ENCODE measurements at regions not wholly inside any gene's neighbourhood (a gene's known extent, or its start where the extent isn't known, plus 50 kb on each side); places are given as distances from the start of the nearest gene placed in this dataset.

DNA sequence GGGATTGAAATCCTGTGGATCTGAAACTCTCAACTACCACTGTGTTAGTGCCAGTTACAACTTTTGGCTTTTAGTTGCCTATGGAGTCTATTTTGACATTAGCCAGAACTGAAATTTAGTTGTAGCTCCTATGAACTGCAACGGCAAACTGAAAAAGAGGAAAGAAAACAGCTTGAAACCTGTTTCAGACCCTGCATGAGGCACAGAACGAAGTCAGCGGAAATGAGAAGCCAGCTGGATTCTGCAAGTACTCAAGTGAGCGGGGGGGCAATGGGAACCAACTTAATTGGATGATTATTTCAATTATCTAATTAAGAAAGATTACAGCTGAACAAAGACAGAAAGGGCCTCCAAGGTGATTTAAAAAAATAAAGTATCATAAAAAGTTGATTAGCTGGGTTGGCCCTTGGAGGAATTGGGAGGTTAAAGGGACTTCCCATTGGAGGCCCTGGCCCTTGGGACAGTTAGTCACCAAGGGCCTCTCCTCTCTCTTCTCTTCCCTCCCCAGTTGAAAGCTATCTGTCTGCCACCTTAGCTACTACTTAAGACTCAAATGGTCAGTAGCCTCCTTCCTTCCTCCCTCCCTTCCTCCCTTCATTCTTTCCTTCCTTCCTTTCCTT lies 352.1 kb downstream of the SHQ1 start:
- no peak for DNase-seq
- 92 to 100% methylated on average over 1 to 3 of the region's 4 CpGs for WGBS, 2 experiments (ENCODE audit: insufficient coverage in 1 of 2, insufficient read length in 1 of 2)
- H3K27me3 Mint-ChIP-seq (ENCODE audit: insufficient read depth), result peaks cover 3% of the 10 kb centered on the region
- H3K36me3 ChIP-seq (ENCODE audit: control insufficient read depth, insufficient read depth, low read length), result no peaks in the 10 kb centered on the region
- H3K9me3 Mint-ChIP-seq, result peaks cover 8% of the 10 kb centered on the region
- H3K27ac ChIP-seq (ENCODE audit: low read depth, low read length), result no peak overlapping the region
- no peaks in the 10 kb centered on the region for H3K27me3 ChIP-seq (ENCODE audit: control insufficient read depth, insufficient read depth, low read length, poor library complexity, severe bottlenecking)
- no peaks in the 10 kb centered on the region for H3K4me1 ChIP-seq (ENCODE audit: control insufficient read depth, insufficient read depth, low read length)
- no peak overlapping the region for H3K27ac Mint-ChIP-seq
- peaks cover 9% of the 10 kb centered on the region for H3K9me3 ChIP-seq (ENCODE audit: control insufficient read depth, low read length)
- peaks cover 4% of the 10 kb centered on the region for H3K4me1 Mint-ChIP-seq
- no peak overlapping the region for H3K4me3 ChIP-seq (ENCODE audit: low read length)
- no peak overlapping the region for H3K4me3 Mint-ChIP-seq
- no peaks in the 10 kb centered on the region for H3K36me3 Mint-ChIP-seq (ENCODE audit: low read depth)
- TF ChIP-seq, protein P1, sequence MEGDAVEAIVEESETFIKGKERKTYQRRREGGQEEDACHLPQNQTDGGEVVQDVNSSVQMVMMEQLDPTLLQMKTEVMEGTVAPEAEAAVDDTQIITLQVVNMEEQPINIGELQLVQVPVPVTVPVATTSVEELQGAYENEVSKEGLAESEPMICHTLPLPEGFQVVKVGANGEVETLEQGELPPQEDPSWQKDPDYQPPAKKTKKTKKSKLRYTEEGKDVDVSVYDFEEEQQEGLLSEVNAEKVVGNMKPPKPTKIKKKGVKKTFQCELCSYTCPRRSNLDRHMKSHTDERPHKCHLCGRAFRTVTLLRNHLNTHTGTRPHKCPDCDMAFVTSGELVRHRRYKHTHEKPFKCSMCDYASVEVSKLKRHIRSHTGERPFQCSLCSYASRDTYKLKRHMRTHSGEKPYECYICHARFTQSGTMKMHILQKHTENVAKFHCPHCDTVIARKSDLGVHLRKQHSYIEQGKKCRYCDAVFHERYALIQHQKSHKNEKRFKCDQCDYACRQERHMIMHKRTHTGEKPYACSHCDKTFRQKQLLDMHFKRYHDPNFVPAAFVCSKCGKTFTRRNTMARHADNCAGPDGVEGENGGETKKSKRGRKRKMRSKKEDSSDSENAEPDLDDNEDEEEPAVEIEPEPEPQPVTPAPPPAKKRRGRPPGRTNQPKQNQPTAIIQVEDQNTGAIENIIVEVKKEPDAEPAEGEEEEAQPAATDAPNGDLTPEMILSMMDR (conservative IDR thresholded peaks at IDR 0.05), result no peak
- H3K9ac ChIP-seq (ENCODE audit: extremely low read depth, low read length, poor library complexity, severe bottlenecking), result no peak overlapping the region

GRCh38 chr3:72494626-72495025 lies 353.6 kb downstream of the SHQ1 start:
- Histone ChIP-seq H3K9ac (ENCODE audit: extremely low read depth, low read length, poor library complexity, severe bottlenecking) (no peak overlapping the region), H3K27ac (ENCODE audit: low read depth, low read length) (no peak overlapping the region), H3K27me3 (ENCODE audit: control insufficient read depth, insufficient read depth, low read length, poor library complexity, severe bottlenecking) (no peaks in the 10 kb centered on the region), H3K9me3 (ENCODE audit: control insufficient read depth, low read length) (peaks cover 9% of the 10 kb centered on the region), H3K36me3 (ENCODE audit: control insufficient read depth, insufficient read depth, low read length) (no peaks in the 10 kb centered on the region), H3K4me1 (ENCODE audit: control insufficient read depth, insufficient read depth, low read length) (no peaks in the 10 kb centered on the region), H3K4me3 (ENCODE audit: low read length) (no peak overlapping the region)
- H3K36me3 Mint-ChIP-seq (ENCODE audit: low read depth), result no peaks in the 10 kb centered on the region
- H3K4me1 Mint-ChIP-seq, result peaks cover 10% of the 10 kb centered on the region
- no peak for DNase-seq
- peaks cover 8% of the 10 kb centered on the region for H3K9me3 Mint-ChIP-seq
- peaks cover 3% of the 10 kb centered on the region for H3K27me3 Mint-ChIP-seq (ENCODE audit: insufficient read depth)
- TF ChIP-seq, protein P1 (conservative IDR thresholded peaks at IDR 0.05), result no peak
- WGBS, 2 experiments (ENCODE audit: insufficient coverage in 1 of 2, insufficient read length in 1 of 2), result 83 to 89% methylated on average over 1 of the region's 2 CpGs
- no peak overlapping the region for H3K4me3 Mint-ChIP-seq
- H3K27ac Mint-ChIP-seq, result no peak overlapping the region

- no peak overlapping the region for H3K4me3 Mint-ChIP-seq
- H3K4me1 ChIP-seq (ENCODE audit: control insufficient read depth, insufficient read depth, low read length), result no peaks in the 10 kb centered on the region
- DNase-seq, result no peak
- H3K27ac Mint-ChIP-seq, result no peak overlapping the region
- WGBS, 2 experiments (ENCODE audit: insufficient coverage in 1 of 2, insufficient read length in 1 of 2), result 92 to 100% methylated on average over 4 of the region's 4 CpGs
- H3K36me3 ChIP-seq (ENCODE audit: control insufficient read depth, insufficient read depth, low read length), result no peaks in the 10 kb centered on the region
- peaks cover 10% of the 10 kb centered on the region for H3K4me1 Mint-ChIP-seq
- no peak overlapping the region for H3K4me3 ChIP-seq (ENCODE audit: low read length)
- no peaks in the 10 kb centered on the region for H3K27me3 ChIP-seq (ENCODE audit: control insufficient read depth, insufficient read depth, low read length, poor library complexity, severe bottlenecking)
- TF ChIP-seq, protein P1 (conservative IDR thresholded peaks at IDR 0.05), result no peak
- no peaks in the 10 kb centered on the region for H3K36me3 Mint-ChIP-seq (ENCODE audit: low read depth)
- no peak overlapping the region for H3K9ac ChIP-seq (ENCODE audit: extremely low read depth, low read length, poor library complexity, severe bottlenecking)
- peaks cover 8% of the 10 kb centered on the region for H3K9me3 Mint-ChIP-seq
- no peak overlapping the region for H3K27ac ChIP-seq (ENCODE audit: low read depth, low read length)
- H3K27me3 Mint-ChIP-seq (ENCODE audit: insufficient read depth), result peaks cover 3% of the 10 kb centered on the region
- H3K9me3 ChIP-seq (ENCODE audit: control insufficient read depth, low read length), result peaks cover 9% of the 10 kb centered on the region
Observed at GRCh38 chr3:72494130-72494529, 354.1 kb downstream of the SHQ1 start.
